GM18907 (cell line): ENCODE measurements at regions not wholly inside any gene's neighbourhood (a gene's known extent, or its start where the extent isn't known, plus 50 kb on each side); places are given as distances from the start of the nearest gene placed in this dataset.

Source experiments
- ATAC-seq: cut with Tn5 transposase; IDR thresholded peaks from one replicate; pipeline ENCODE4 v1.9.1; 2021; ENCODE audit warnings: mild to moderate bottlenecking, moderate library complexity; ENCODE audit not compliant: unreplicated experiment

DNA sequence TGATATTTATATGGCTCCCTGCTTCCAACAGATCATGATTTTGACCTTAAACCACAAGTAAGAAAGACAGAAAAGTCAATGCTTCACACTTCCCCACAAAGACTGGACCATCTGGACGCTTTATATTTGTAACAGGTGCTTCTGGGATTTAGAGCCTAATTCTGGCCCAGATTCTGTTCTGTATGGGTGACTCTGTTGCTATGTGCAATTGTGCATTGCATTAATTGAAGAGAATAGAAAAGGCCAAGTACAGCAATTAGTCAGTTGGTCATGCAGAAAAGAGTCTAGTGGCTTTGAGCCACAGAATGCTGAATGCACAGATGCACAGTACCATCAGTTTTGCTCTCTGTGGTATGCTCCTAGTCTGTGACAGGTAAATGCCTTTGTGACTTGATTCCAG is 657.4 kb upstream of the ATXN8OS start:
- ATAC-seq, result no peak

DNA sequence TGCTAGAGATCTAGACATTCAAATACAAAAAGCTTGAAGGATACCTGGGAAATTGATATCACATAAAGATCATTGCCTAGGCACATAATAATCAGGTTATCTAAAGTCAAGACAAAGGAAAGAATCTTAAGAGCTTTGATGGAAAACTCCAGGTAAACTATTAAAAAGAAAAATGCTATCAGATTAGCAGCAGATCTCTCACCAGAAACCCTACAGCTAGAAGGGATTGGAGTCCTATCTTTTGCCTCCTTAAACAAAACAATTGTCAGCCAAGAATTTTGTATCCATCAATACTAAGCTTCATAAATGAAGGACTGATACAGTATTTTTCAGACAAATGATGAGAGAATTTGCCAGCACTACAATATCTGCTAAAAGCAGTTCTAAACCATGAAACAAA is 682.4 kb upstream of the ATXN8OS start:
- no peak for ATAC-seq

DNA sequence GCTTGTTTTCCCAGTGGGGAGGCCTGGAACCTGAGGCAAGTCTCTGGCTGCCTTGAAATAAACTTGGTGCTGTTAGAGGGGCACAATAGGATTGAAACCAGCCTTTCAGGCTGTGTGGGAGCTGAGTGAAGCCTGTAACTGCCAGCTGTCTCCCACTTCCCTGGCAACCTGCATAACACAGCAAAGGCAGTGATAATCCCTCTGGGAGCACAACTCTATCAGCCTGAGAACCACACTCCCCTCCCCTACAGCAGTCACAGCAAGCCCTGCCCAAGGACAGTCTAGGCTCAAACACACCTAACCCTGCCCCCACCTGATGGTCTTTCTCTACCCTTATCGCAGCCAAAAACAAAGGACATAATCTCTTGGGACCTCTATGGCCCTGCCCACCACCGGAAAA is 683.8 kb upstream of the ATXN8OS start:
- no peak for ATAC-seq

DNA sequence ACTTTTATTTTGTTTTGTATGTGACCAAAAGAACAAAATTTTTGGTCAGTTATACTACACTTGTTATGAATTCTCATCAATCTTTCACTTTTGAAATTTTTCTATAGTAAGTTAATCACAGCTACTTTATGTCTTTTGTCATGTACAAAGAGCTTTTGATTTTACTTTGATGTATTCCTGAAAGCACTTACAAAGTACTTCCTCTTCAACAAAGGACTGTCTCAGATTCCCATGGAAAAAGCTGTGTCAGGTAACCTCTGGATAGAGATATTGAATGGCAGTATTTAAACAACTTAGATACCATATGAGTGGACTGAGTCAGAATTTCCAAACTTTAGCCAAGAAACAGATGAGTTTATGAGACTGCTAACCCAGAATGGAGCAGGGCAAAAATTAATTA is 689.3 kb upstream of the ATXN8OS start:
- ATAC-seq, result no peak

DNA sequence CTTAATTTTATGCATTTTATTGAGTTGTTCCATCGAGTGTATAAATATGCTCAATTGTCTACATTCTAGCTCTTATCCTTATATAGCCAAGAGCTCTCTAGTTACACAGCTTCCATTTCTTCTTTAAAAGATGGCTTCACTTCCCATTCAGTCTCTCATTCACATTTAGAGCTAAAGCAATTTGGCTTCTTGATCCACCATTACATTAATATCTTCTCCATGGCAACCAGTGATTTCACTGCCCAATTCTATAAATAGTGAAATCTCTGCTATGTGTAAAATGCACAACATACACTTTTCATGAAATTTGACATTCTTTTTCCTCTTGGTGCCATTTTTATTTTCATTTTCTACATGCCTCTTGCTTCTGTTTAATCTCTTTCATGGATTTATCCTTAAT is 696.9 kb upstream of the ATXN8OS start:
- no peak for ATAC-seq

DNA sequence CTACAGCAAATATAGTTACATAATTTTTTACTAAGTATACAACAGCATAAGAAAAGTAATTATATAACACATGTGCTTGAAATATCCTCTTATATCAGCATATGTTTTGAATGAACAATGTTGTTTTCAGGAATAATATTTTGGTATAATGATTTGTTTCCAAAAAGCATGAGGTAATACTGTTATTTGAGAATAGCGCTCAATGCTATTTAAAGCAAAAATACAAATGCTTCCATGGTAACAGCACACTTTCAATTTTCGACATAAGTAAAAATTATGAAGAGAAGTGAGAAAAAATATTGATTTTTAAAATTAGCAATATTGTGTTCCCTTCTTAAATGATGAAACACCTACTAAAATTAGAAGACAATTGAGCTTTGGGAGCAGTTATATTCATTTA is 715.9 kb upstream of the ATXN8OS start:
- no peak for ATAC-seq

DNA sequence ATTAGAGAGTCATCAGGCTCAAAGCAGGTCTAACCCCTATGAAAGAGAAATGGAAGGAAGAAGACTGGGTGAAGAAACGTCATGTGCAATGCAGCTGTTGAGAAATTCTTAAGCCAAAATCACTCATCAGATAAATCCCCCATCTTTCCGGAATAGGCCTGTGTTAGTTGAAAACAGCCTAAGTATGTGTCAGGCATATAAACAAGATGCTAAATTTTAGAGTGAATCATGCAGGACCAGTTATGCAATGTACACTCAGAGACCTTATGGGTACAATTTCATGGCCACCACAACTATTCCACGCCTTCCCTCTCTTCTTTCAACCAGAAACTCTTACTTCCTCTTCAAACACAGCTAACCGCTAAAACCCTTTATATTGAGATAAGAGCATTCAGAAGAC is 717.7 kb upstream of the ATXN8OS start:
- no peak for ATAC-seq

DNA sequence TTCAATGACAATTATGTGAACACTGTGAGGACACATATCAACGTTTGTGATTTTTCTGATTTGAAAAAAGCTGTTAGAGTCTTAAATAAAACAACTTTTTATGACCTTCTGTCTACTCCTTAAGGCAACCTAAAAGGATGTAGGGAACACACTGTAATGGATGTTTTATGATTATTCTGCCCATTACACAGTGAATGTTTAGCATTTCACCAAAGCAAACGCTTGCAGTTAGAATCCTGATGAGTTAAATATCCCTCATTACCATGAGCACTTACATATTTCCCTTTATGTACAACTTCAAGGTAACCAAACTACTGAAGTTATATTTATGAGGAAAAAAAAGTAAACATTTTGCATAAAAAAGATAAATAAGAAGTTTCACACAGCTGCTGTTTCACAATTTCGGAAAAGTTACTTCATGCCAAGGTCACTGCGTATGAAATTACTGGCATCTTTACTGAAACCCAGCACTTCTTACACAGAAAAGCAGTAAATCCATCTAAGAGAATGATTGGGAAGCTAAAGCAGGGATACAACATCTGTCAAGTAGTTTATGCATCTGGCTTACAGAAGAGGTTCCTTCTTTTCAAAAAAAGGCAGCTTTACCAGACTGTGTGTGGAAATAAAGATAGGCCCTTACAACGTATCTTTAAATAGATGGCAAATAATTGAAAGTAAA is 733.7 kb upstream of the ATXN8OS start:
- ATAC-seq, result no peak

DNA sequence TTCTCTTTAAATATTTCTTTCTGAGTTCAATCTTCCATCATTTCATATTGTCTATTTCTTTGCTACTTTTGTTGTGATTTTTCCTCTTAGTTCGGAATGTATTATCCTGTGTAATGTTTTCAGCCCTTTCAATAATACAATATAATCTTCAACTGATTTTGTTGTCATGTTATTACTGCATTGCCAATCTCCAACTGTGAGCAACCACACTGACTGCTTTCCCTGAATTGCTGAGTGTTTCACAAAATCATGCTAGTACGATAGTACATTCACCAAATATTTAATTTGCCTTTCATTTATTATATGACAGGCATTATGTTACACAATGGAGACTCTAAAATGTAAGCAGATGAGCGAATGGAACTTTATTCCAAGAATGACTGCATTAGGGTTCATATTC is 744.3 kb upstream of the ATXN8OS start:
- ATAC-seq, result no peak

DNA sequence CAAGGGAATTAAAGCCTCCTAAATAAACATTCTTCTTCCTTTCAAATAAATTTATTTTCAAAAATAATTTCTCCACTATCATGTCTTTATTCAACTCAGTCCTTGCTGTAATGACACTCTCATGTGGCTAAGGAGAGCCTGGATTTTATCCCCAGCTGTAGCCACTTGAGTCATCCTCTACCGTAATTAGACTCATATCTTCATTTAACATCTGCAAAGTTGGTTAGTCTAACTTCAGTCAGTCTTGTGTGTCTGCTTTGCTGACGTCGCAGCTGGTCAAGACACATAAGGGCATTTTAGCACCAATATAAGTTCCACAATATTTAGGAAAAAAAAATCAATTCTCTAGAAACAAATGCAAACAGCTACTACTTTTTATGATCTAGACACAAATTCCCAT is 776.4 kb upstream of the ATXN8OS start:
- ATAC-seq, result no peak

DNA sequence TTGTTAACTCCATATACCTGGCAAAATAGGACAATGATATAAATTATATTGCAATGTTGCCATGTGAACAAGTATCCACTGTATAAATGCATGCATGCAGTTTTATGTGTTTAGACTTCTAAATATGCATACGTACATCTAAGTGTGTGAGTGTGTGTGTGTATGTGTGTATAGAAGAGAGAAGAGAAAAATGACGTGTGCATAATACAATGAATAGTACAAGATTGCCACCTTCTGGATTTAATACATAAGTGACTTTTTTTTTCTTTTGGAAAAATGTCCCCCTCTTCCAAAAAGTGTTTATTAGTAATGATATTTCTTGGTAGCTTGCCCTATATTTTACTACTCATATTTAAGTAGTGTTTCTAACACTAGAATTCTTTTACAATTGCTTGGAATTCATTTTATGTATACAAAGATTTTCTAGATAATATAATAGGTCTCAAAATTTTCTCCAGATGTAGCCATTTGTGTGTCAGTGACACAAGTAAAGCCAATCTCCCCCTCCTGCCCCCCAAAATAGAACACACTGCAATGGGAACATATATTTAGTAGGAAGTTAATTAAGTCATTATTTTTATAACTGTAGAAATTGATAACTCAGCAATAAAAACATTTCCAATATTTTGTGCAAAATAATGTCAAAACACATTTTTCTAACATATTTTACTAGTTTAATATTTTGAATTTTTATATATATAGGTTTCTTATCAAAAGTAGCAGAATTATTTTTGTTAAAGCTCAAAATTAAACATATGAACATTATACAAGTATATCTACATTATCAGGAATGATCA is 783.3 kb upstream of the ATXN8OS start:
- ATAC-seq, result no peak

DNA sequence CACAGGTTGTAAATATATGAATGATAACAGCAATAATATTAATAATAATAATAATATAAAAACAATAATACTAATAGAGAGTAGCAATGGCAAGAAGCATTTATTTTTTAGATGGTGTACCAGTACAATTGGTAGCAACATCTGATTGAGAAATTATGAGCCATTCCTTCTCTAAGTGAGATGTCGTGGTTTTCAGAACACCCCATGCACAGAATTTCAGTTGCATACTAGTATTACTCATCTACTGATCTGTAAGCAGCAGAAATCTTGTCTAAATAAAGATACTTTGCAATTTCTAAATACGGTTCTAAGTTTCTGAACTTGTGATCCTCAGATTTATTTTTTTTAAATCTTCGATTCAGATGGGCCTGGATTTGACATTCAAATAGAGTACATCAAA is 788.0 kb upstream of the ATXN8OS start:
- ATAC-seq, result no peak

DNA sequence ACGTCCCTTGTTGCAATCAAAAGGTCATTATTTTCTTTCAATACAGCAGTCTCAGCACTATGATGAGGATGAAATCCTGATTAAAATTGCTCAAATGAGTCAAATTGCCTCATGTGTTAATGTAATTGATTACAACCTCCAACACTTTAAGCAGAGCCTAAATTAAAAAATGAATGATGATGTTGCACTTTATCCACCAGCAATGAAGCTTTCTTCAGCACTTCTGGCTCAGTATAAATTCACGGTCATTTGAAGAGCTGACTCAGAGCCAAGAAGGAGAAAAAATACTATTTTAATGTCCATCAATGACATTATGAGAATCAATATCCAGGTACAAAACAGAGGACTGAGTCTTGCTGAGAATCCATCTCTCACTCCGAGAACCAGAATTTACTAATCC is 792.6 kb upstream of the ATXN8OS start:
- ATAC-seq, result no peak

DNA sequence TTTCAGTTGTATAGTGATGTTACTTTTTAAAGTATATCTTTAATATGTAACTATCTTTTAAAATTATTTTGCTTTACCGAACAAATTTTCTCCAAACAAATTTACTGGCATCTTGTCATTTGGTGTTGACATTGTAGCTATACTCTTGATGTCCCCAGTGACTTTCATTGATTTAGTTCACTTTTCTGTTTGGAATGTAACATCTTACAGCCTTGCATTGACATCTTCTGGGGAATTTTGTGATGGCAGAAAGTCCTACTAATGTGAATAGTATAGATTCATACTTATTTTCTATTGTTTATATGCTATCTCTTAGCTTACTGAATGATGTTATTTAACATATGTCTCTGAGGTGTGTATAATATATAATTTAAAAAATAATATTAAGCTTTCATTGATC is 800.9 kb upstream of the ATXN8OS start:
- no peak for ATAC-seq

DNA sequence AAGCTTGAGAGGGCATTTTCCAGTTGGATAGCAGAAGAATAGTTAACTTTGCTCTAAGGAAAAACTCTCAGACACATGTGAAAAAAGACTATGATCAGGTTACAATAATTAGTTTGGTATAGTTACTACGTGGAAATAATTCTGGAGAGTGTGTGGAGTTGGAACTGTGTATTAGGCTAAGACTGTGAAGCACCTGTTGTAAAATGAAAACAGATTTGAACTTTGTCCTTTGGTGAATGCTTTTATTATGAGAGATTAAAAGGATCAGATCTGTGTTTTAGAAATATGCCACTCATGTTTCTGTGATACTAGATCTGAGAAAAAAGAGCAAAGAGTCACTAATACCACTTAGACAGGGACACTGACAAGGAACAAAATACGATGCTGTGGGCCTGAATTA is 807.5 kb upstream of the ATXN8OS start:
- ATAC-seq, result no peak

DNA sequence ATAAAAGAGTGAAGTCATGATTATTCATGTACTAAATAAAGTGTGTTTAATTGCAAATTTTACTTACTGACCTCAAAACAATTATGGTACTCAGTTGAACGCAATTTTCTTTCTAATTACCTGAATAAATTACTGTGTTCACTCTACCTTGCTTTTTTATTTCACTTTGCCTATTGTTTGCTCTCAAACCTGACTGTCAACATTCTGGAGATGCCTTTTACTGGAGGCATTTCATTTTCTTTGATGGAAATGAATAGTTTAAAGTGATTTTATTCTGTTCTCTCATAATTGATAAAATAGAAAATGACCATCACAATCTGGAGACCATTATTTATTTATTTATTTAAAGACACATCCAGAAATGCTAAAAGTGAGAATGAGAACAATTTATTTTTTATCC is 811.5 kb upstream of the ATXN8OS start:
- ATAC-seq, result no peak

DNA sequence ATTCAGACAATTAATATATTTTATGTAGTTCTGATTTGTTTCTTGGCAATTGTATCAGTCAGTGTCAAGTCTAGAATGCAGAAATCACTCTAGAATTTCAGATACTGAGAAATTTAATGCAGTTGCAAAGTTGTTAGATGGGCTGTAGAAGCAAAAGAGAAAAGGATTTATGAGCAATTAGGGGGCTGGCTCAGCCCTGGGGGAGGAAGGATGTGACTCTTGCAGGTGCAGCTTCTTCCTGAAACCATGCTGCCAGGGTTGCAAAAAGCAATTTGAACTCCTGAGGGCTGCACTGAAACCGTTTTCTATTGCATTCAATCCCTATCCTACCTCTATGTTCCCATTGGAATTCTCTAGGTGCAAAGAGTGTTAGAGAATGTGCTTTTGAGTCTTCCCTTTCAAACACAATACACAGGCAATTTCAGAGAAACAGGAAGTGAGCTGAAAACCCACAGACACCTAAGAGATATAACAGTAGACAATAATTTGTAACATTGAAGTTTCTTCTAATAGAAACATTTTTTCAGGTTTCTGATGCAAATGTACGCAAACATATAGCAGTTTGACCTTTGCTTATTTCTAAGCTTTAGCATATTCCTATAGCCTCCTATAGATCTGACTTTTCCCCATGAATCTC is 814.7 kb upstream of the ATXN8OS start:
- no peak for ATAC-seq

DNA sequence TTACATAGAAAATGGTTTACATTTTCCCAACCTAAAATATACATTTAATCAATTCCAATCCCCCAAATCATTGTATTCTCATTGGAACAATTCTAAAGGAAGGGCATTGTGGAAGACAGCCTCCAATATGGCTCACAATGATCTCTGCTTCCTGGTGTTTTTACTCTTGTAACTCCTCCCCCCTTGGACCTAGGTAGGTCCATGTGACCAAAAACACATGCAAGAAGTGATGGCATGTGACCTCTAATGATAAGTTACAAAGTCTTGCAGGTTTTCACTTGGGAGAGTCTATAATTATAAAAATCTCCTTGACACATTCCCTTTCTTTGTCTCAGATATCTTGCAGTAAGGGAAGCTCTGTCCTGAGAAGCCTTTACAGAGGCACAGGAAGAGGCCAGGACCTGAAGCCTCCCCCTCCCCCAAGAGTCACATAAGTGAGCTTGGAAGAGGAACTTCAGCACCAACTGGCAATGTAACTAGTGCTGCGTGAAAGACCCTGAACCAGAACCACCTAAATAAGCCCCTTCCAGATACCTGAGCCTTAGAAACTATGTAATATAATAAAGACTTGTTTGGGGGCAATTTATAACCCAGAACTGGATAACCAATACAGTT is 816.2 kb upstream of the ATXN8OS start:
- no peak for ATAC-seq

DNA sequence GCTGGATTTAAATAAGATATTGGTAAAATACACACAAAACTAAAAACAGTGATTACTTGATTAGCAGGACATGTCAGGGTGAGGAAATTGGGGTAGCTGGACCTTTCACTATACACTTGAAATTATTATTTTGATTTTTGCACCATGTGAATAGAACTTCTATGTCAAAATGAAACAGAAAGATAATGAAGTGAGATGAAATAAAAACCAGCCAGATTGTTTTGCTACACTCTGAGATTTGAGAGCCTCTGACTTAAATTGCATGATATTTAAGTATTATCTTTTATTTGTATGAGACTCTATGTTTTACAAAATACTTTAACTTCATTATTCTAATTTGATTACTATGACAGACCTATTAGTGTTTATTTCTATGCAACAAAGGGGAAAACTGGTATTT is 819.6 kb upstream of the ATXN8OS start:
- ATAC-seq, result no peak

DNA sequence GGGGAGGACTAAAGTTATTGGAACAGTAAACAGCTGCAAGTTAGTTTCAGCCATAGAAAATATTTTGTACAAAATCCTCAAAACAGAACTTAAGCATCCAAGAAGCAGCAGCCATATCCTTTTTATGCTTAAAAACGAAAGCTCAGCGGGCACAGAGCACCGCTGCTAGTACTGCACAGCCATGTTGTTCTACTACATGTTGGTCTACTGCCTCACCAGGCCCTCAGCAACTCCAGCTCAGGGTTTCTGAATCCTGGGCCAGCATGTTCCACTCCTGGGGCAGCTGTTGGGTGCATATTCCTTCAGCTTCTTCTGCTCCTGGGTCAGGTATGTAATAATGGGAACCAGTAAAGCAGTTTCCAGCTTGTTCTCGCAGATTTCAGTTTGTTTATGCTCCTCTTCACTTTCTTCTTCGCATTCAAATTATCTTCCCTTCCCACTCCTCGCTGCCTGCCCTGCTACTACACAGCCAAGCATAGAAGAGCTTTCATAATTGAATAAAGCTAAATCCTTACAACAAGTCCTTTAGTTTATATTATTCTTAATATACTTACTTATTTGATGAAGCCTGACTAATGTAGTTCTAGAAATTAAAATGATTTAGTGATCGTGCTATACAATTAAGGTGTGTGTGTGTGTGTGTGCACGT is 820.5 kb upstream of the ATXN8OS start:
- no peak for ATAC-seq

DNA sequence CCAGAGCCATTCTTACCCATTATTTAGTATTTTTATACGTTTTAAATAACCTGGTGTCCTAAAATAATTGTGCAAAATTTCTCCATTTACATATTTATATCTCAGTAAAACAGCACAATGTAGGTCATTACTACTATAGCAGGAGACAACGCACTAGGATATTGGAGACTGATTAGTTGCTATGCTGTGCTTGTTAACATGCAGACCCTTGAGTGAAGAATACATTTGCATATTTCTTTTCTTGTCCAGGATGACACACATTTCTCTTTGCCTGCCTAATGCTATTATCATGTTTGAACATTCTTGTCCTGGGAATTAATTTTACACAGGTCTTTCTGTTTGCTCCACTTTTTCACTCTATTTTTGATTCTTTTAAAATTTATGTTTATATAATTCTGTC is 823.8 kb upstream of the ATXN8OS start:
- ATAC-seq, result no peak
